ENCODE measurements at regions not wholly inside any gene's neighbourhood (a gene's known extent, or its start where the extent isn't known, plus 50 kb on each side); places are given as distances from the start of the nearest gene placed in this dataset.
A peak's percentile ranks its signal among the peaks of the same experiment; 100 is the strongest.
"Not testable (repeated sequence)": the region's sequence is repeated elsewhere in the genome, so short reads cannot be mapped to it uniquely, and the experiment has no call there.

DNA sequence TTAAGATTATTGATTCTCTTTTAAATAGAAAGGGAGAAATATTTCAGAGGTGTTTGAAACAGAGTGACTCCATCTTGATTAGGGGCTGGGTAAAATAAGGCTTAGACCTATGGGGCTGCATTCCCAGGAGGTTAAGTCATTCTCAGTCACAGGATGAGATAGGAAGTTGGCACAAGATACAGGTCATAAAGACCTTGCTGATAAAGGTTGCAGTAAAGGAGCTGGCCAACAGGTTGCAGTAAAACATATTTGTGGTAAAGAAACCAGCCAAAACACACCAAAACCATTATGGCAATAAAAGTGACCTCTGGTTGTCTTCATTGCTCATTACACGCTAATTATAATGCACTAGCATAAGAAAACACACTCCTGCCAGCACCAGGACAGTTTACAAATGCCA is 165.0 kb downstream of the SPIN4 start:
- no peak for DNase-seq (ENCODE audit: low read depth)
- H3K4me3 ChIP-seq (ENCODE audit: low read length): no peak overlapping the region
- no peak for TF ChIP-seq CTCF (conservative IDR thresholded peaks at IDR 0.05; ENCODE audit: low read length)

GRCh38 chrX:63179852-63180251 is 171.3 kb downstream of the SPIN4 start:
- H3K4me3 ChIP-seq (ENCODE audit: low read length); DNase-seq (ENCODE audit: low read depth): not testable (repeated sequence)

GRCh38 chrX:63176578-63176977 is 174.6 kb downstream of the SPIN4 start:
- not testable (repeated sequence) for DNase-seq (ENCODE audit: low read depth); H3K4me3 ChIP-seq (ENCODE audit: low read length)

DNA sequence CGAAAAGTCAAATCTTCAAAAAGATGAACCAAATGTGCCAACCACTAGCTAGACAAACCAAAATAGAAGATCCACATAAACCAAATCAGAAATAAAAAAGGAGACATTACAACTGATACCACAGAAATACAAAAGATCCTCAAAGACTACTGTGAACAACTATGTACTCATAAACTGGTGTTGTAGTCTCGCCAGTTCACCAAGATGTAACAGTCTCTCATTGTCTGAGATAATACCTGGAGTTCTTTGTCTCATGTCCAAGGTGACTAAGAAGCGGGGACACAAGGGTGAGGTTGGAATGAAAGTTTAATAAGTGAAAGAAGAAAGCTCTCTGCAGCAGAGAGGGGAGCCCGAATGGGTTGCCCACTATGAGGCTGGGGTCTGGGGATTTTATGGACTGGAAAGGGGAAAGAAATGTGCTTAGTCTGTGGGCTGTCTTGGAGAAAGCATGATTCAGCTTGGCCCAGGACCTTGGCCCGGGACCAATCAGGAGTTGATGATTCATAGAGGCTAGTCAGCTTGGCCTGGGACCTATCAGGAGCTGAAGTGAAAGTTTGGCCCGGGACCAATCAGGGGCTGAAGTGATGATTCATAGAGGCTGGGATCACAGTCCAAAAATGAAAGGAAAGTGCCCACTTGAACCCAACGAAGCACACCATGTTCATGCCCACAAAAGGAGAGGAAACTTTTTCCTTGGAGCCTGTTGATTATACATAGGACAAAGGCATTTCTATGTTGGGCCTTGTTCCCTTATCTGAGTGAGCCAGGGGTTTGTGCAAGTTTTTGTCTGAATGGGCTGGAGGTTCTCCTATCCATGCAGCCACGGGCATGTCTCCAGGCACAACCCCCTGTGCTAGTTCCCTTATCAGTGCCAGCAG is 177.1 kb downstream of the SPIN4 start:
- not testable (repeated sequence) for H3K4me3 ChIP-seq (ENCODE audit: low read length); DNase-seq (ENCODE audit: low read depth)

DNA sequence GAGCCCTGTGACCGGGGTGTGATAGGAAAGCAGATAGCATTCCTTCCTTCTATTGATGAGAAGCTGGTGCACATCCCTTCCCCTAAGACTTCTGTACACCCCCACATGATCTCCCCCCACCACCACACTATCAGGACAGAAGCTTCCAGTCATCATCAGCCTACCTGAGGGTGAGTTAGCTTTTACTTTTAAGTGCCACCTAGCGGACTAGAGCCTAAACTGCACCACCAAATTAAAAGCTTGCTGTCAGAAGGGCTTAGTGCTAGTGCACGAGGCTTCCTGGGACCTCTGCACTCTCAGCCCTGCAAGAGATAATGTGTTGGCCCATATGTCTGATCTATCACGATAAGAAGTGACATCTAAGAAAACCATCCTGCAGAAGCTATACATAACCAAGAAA is 181.7 kb downstream of the SPIN4 start:
- DNase-seq (ENCODE audit: low read depth); H3K4me3 ChIP-seq (ENCODE audit: low read length): not testable (repeated sequence)

- DNase-seq (ENCODE audit: low read depth); H3K4me3 ChIP-seq (ENCODE audit: low read length): not testable (repeated sequence)
These were observed 182.2 kb downstream of the SPIN4 start for GRCh38 chrX:63168949-63169348.

- not testable (repeated sequence) for DNase-seq (ENCODE audit: low read depth); H3K4me3 ChIP-seq (ENCODE audit: low read length)
These were observed 184.1 kb downstream of the SPIN4 start for GRCh38 chrX:63167002-63167401.

- DNase-seq (ENCODE audit: low read depth); H3K4me3 ChIP-seq (ENCODE audit: low read length): not testable (repeated sequence)
These were observed 190.1 kb downstream of the SPIN4 start for GRCh38 chrX:63160994-63161393.

- H3K4me3 ChIP-seq (ENCODE audit: low read length); DNase-seq (ENCODE audit: low read depth): not testable (repeated sequence)
These were observed 190.8 kb downstream of the SPIN4 start for GRCh38 chrX:63160340-63160739.

GRCh38 chrX:63145526-63145925 is 205.6 kb downstream of the SPIN4 start:
- not testable (repeated sequence) for H3K4me3 ChIP-seq (ENCODE audit: low read length); DNase-seq (ENCODE audit: low read depth)

DNA sequence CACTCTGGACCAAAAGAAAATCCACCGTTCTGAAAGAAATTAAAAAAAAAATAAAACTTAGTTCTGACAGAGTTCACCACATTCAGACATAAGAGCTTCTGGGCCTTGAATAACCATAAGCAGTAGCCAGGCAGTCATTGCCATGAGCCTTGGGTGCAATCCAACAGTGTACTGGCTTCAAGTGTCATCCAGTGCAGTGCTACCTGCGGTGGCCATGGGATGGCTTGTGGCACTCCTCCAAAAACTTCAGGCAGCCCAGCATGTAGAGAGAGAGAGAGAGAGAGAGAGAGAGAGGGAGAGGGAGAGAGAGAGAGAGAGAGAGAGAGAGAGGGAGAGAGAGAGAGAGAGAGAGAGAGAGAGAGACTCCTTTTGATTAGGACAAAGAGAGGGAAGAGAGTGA is 208.5 kb downstream of the SPIN4 start:
- H3K4me3 ChIP-seq (ENCODE audit: low read length); DNase-seq (ENCODE audit: low read depth): not testable (repeated sequence)

- H3K4me3 ChIP-seq (ENCODE audit: low read length); DNase-seq (ENCODE audit: low read depth): not testable (repeated sequence)
These were observed 215.3 kb downstream of the SPIN4 start for GRCh38 chrX:63135859-63136258.

- peak; percentile 22 for TF ChIP-seq CTCF (conservative IDR thresholded peaks at IDR 0.05; ENCODE audit: low read length)
- DNase-seq (ENCODE audit: low read depth): peak; percentile 4
These were observed 222.6 kb downstream of the SPIN4 start for GRCh38 chrX:63128509-63128908.

More at GRCh38 chrX:63128509-63128908, 222.6 kb downstream of the SPIN4 start:
- no peak overlapping the region for H3K4me3 ChIP-seq (ENCODE audit: low read length)

Data from AG10803 (cell line).